ENCODE measurements at regions not wholly inside any gene's neighbourhood (a gene's known extent, or its start where the extent isn't known, plus 50 kb on each side); places are given as distances from the start of the nearest gene placed in this dataset.

DNA sequence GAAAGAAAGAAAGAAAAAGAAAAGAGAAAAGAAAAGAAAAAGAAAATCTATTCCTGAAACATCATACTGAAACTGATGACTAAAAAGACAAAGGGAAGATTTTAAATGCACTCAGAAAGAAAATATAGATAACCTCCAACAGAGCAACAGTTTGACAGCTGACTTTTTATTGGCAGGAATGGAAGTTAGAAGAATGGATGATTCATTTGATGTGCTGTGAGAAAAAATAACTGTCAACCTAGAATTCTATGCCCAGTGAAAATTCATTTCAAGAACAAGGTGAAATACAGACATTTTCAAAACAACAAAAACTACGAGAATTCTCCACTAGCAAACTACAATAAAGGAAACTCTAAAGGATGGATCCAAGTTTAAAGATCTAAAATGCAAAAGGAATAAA lies 50.5 kb upstream of the HSPA12A start:
- no peak for DNase-seq

GRCh38 chr10:116796469-116796868 lies 52.8 kb upstream of the ENO4 start:
- no peak for DNase-seq

DNA sequence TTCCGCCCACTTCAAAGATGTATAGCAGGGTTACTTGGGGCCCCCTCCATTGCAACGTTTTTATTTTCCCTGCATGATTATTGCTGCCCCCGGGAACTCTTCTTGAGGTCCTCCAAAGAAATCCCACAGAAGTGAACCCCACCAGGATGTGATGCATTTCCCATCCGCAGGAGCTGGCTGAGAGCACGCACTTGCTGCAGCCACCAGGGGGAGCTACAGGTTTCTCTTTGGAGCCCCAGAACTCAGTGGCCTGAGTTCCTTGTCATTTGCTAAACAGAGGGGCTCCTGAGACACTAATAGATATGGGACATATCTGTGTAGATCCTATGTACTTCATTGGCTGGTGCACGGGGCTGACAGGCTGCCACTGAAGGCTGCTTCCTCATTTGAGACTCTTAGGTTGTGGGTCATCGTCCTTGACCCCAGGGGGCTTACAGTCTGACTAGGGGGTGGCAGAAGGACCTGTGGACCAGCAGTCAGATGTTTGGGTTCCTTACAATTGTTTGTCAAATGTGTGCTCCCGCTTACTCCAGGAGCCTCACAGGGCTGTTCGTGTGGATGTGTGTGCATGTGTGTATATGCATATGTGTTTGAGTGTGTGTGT lies 52.3 kb upstream of the ENO4 start:
- peak; percentile 44 to 66 for DNase-seq

DNA sequence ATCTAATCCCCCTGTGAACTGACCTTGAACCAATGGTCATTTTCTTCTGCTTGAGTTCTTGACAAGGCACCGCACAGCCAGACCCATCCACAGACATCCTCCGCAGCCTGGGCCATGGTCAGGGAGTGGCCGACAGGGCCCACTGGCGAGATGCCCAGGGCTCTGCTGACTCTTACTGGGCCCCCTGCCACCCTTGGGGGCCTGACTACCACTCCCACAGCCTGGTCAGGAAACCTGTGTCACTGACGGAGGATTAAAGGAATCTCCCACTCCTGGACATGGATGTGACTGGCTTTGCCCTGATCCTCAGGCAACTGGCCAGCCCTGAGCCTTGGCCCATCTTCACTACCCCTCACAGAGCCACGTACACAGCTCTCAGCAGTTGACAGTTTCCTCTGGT lies 50.4 kb upstream of the ENO4 start:
- no peak for DNase-seq

Measured in hippocampal formation (tissue), 2 donors.